ENCODE measurements at regions not wholly inside any gene's neighbourhood (a gene's known extent, or its start where the extent isn't known, plus 50 kb on each side); places are given as distances from the start of the nearest gene placed in this dataset.

DNA sequence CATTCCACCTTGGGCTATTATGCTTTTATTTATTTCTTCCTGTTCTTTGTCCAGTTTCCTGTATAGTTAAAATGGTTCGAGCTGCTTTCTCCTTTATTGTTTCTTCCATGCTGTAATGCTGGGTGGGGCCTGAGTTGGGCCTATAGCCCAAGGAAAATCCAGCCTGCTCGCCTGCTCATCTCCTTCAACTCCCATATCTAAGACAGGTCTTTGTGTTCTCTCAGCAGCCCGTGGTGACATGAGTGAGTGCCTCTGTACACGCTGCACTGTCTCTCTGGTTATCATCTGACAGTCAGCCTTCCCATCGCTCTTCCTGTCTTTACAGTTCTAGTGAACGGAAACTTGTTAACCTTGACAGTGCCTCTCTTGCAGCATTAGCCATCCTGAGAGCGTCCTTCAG is 221.9 kb upstream of the SLC10A2 start:
- TF ChIP-seq, protein P1, sequence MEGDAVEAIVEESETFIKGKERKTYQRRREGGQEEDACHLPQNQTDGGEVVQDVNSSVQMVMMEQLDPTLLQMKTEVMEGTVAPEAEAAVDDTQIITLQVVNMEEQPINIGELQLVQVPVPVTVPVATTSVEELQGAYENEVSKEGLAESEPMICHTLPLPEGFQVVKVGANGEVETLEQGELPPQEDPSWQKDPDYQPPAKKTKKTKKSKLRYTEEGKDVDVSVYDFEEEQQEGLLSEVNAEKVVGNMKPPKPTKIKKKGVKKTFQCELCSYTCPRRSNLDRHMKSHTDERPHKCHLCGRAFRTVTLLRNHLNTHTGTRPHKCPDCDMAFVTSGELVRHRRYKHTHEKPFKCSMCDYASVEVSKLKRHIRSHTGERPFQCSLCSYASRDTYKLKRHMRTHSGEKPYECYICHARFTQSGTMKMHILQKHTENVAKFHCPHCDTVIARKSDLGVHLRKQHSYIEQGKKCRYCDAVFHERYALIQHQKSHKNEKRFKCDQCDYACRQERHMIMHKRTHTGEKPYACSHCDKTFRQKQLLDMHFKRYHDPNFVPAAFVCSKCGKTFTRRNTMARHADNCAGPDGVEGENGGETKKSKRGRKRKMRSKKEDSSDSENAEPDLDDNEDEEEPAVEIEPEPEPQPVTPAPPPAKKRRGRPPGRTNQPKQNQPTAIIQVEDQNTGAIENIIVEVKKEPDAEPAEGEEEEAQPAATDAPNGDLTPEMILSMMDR (IDR thresholded peaks at IDR 0.05), result no peak

DNA sequence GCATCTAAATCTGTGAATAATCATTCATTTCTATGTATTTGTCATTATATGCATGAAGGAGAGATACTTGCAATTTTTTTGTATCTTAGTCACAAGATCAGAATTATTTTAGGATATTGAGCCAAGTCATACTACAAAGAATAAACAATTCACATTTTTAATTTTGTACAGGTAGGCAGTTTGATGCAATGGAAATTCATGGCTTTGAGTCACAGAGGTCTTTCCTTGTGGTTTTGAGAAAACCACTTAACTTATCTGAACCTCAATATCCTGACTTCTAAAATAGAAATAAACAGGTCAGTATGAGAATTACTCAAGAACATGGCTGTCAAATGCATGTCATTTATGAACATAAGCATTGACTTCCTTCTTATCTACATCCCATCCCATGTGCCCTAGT is 221.4 kb upstream of the SLC10A2 start:
- TF ChIP-seq, protein P1 (IDR thresholded peaks at IDR 0.05), result no peak

DNA sequence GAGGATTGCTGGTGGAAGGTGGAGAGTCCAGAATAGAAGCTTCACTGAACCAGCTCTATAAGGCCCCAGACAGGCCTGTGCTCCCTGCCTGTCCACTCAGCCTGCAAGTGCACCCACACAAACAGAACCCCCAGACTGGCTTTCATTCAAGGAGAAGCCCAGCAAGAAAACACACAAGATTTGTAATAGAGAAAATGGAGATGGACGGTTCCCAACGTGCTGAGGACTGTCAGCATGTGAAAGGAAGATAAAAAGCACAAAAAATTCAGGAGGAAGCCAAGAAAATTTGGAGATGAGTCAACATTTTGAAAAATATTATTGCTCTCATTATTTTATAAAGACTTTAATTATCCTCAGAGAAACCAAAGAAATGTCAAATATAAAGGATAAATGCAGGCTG is 218.2 kb upstream of the SLC10A2 start:
- TF ChIP-seq, protein P1 (IDR thresholded peaks at IDR 0.05), result no peak

DNA sequence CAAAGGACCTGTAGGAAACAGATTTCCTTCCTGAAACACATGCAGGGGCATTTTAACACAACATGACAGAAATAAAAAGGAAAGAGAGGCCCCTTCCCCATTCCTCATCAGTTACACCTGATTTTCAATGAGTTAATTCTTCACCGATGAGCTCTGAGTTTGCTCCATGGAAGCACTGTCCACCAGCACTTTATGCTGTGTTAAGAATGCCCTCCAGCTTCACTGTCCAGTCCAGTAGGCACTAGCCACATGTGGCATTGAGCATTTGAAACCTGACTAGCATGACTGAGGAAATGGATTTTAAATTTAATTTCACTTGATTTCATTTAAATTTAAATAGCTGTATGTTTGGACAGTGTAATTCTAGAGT is 217.2 kb upstream of the SLC10A2 start:
- TF ChIP-seq, protein P1 (IDR thresholded peaks at IDR 0.05), result no peak

DNA sequence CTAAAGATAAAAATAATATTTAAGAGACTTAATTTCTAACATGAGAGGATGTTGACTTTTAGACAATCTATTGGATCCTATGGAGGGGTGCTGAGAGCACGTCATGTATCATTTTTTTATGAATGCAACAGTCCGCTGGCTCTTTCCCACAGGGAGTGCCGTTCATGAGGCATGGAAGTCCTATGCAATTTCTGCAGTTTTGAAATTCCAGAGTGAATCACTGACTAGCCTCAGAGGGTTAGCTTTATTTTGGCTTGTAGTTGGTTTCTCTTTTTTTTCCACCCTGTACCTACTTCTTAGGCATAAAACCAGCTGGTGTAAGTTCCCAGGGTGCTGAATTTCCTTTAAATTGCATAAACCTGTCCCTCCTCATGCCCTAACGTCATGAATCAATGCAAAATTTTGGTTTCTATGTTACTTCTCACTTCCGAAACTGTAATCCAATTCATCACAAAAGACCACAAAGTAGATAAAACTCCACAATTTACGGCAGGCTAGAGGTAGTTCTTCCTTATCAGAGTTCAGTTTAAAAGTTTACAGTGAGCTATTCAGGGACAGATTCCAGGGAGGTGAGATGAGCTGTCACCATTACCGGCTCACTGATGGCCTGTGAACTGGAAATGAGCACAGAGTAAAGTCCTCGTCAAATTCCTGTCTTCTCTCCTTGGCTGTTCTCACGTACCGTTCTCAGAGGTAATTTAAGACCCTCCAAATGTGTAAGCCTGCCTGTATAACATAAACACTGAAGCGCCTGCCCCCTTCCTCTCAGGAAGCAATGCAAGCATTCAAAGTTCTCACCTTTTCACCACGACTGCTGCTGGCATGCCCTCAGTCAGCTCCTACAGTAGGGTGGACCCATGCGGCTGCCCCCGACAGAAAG is 216.6 kb upstream of the SLC10A2 start:
- TF ChIP-seq, protein P1 (IDR thresholded peaks at IDR 0.05), result no peak

DNA sequence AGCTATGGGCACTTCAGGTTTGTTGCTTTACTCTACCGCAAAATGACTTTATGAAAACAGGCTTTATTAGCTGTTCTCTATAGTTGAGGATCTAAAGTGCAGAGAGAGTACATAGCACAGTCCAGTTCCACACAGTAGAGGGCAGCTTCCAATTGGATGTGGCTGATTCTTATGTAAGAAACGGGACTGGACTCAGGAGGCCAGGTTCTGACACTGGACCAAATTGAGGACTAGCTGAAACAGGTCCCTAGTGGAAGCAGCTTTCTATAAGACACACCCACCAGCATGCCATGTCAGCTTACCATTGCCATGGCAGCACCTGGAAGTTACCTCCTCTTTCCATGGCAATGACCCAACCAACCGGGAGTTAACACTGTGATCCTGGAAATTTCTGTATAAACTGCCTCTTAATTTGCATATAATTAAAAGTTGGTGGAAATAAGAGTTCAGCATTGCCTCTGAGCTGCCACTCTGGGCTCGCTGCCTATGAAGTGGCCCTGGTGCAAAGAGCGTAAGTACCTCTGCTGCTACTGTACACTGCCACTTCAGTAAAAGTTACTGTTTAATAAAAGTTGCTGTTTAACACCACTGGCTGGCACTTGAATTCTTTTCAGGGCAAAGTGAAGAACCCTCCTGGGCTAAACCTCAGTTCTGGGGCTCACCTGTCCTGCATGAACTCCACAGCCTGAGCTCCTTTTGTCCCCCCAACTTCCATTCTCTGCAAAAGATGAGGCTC is 211.9 kb upstream of the SLC10A2 start:
- TF ChIP-seq, protein P1 (IDR thresholded peaks at IDR 0.05), result no peak

DNA sequence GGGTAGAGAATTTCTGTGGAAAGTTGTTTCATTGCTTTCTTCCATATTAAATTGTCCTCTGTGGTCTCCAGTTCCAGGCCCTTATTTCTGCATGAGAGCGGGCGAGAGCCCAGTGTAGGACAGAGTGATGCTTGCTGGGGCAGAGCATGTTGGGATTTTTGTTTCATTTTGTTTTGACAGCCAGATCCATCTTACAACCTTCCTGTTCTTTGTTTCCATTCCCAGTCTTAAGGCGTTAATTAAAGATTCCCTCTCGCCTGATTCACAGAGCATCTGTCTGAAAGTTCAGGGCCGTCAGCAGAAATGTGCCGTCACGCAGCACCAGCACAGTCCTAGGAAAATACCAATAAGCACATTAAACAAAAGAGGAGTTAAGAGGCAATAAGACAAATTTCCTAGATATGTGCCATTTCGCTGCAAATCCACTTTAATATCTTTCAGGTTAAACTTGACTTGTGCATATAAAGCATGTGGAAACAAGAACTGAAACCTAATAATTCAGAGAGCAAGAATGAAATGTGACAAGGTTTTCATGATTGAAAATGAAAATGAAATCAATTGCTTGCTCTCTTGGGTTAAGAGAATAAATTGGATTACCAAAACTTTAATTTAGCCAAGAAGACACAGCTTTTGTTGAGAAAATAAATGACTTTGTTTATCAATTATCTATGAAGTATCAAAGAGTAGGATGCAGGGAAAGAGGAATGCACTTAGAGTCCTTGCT is 210.7 kb upstream of the SLC10A2 start:
- TF ChIP-seq, protein P1 (IDR thresholded peaks at IDR 0.05), result no peak
